HK-2 (cell line): ENCODE measurements at regions not wholly inside any gene's neighbourhood (a gene's known extent, or its start where the extent isn't known, plus 50 kb on each side); places are given as distances from the start of the nearest gene placed in this dataset.

Experiments used
- DNase-seq: peaks from one replicate; pipeline ENCODE4 v3.0.0-alpha.2; 2018; ENCODE audit not compliant: unreplicated experiment

GRCh38 chr2:239629926-239630617, 229.3 kb upstream of the HDAC4 start:
- no peak for DNase-seq

GRCh38 chr2:239626961-239627592, 226.3 kb upstream of the HDAC4 start:
- no peak for DNase-seq

DNA sequence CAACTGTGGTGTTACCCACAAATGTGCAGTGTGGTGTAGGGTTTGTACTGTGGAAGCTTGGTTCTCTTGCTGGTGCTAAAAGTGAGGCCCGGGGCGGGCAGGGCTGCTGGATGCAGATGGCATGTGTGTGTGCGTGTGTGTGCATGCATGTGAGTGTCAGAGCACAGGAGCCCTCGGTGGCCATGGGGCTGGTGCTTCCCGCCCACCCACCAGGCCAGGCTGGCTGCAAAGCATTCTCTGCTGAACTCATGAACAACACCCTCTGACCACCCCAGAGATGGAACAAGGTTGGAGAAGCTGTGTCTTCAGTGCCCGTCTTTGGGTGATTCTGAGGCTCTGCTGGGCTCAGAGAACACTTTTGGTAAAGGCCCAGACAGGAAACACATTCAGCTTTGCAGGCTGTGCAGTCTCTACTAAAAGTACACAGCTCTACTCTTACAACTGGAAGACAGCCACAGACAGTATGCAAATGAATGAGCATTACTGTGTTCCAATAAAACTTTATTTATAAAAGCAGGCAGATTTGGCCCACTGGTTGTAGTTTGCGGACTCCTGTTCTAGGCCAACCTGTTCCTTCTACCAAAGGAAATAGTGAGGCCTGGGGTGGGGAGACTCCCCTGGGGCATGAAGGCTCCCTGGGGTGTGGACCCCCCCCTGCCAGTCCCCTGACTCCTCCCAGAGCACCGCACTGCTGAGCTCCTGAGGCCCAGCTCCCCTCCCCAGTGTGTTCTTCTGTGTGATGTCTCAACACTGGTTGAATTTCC, 225.3 kb upstream of the HDAC4 start:
- no peak for DNase-seq

DNA sequence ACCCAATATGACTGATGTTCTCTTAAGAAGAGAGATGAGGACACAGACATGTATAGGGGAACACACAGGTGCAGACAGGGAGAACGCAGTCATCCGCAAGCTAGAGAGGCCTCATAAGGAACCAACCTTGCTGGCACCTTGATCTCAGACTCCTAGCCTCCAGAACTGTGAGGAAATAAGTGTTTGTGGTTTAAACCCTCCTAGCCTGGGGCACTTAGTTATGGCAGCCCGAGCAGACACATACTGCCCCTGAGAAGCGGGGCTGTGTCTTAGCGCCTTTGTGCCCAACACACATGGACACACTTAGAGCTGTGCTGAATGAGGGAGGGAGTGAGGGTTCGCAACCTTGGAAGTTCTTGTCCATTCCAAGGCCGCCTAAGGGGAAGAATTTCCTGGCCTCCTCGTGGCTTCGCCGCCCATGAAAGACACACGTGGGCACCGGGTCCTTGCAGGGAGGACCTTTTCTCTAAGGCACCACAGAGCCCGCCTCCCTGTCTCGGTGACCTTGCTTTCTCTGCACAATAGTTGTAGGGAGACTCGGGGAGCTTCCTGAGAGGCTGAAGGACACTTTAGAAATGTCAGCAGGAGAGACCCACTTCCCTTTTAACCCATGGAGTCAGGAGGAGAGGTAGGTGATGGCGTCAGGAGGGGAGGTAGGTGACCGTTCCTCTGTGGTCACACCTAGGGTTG, 224.5 kb upstream of the HDAC4 start:
- no peak for DNase-seq

- DNase-seq, result no peak
Measured at GRCh38 chr2:239621611-239622010, 220.8 kb upstream of the HDAC4 start.

DNA sequence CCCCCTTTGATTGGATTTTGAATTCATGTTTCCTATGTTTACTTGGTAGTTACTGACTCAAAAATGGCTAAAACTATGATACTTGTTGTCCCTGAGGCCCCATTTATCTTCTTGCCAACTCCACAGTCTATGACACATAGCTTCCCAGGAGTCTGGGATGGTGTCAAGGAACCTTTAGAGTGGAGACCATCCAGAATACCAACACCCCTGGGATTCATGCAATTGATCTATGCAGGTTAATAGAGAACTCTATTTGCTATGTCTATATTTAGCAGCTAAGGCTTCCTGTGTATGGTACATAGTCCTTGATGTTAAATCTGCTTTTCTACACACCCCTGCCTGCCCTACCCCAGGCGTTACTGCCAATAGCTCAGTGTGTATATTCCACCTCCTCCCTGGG, 218.5 kb upstream of the HDAC4 start:
- no peak for DNase-seq

DNA sequence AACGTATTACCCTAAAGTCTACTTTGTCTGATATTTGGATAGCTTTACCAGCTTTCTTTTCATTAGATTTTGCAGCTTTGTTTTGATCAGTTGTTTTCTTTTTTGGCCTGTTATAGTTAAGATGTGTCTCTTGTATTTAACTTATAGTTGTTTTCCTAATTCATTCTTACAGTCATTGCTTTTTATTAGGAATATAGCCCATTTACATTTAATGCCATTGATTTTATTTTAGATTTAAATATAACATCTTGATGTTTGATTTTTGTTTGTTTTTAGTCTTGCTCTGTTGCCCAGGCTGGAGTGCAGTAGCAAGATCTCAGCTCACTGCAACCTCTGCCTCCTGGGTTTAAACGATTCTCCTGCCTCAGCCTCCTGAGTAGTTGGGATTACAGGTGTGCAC, 215.9 kb upstream of the HDAC4 start:
- DNase-seq, result no peak

DNA sequence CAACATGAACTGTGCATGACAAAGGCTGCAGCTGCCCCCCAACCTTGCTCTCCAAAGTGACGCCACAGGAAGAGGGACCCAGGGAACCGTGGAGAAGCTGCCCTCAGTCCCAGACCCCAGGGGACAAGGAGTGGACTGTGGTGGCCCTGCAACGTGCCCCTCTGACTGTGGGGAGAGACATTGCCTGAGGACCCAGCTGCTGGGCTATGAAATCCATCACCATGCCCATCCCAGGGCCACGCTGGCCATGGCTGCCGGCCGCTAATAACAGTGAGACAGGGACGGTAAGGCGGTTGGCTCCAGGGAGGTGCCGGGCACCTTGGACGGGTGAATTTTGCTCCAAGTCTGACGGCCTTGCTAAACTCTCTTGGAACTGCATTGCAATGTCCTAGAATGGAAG, 211.3 kb upstream of the HDAC4 start:
- DNase-seq, result no peak

GRCh38 chr2:239611222-239611795, 210.5 kb upstream of the HDAC4 start:
- DNase-seq, result no peak

DNA sequence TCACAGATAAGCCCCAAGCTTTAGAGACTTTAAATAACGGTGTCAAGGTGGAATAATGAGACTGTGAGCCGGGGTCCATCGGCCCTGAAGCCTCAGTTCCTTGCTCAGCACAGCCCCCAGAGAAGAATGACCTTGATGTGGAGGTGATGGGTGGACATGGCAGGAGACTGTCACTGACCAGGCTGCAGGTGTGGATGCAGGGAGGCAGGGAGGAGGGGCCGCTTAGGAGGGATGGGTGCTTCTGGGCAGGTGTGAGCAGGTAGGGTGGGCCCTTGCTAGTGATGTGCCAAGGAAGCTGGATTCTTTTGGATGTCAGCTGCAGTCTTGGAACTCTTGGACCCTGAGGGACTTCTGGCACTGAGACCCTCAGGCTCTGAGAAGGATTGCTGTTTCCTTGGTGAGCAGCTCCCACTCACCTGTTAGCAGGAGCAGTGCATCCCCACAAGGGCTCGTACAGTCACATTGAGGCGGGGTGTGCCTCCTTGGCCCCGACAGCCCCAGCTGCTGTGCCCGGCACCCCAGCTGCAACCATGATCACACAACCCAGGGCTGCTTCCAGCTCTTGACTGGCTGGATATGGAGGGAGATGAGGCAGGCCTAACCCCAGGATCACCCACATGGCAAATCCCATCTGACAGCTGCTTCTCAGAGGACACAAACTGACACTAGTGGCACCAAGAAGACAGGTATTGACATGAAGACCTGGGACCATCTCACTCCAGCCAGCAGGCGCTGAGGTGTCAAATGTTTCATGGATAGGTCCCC, 209.8 kb upstream of the HDAC4 start:
- no peak for DNase-seq

DNA sequence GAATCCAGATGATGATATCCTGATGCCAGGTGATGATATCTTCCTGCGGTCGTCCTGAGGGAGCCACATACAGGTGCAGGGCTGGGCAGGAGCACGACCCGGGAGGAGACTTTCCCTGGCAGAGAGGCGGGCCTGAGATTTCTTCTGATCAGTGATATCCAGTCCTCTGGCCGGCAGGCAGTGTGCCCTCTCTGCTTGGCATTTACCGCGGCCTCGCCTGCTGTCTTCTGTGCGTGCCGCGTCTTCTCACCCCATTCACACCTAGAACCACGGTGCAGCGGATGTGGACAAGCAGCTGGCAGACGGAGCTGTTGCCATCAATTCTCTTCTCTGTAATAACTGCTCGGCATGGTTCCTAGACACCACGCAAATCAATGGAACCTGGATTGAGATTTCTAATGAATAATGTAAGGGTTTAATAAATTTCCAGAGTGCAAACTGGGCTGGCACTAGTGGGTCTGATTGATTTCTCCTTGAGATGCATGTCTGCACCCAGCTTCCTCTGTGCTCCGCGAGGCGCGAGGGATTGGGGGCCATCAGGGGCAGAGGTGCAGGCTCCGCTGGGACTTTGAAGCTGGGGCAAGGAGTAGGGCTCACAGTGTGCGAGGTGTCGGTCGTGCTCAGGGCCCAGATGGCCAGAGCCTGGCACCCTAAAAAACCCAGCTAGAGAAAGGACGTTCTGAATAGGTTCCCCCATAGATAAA, 208.9 kb upstream of the HDAC4 start:
- no peak for DNase-seq

DNA sequence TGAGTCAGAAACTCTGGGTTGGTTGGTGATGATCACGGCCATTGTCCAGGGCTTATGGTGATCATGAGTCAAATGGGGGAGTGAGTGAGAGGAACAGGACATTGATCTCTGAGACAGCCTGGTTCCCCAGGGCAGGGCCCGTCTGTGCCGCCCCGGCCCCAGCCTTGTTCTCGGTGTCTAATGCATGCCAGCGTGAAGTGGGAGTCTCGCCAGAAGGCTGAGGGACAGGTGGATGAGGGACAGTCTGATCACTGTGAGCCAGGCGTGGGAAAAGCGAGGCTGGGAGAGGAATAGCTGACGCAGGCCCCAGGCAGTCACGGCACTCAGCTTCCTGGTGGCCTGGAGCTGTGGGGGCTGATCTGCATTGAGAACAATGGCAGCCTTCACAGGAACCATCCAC, 208.3 kb upstream of the HDAC4 start:
- no peak for DNase-seq

GRCh38 chr2:239608723-239609122, 207.9 kb upstream of the HDAC4 start:
- no peak for DNase-seq

DNA sequence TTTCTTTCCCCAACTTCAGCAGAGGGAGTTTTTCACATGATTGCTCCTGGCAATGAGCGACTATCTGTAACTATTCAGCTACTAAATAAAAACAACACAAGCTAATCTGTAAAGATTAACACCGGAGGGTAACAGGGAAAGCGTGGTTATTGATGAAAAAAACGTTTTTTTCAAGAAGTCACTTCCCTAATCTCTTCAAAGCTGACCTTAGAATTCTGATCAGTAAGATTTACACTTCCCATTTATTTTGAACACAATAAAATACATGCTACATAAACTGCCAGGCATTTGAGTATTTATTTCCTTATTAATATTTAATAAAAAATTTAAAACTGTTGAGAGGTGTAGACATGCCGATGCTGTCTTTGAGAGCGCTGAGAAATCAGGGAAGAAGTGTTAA, 207.4 kb upstream of the HDAC4 start:
- no peak for DNase-seq

DNA sequence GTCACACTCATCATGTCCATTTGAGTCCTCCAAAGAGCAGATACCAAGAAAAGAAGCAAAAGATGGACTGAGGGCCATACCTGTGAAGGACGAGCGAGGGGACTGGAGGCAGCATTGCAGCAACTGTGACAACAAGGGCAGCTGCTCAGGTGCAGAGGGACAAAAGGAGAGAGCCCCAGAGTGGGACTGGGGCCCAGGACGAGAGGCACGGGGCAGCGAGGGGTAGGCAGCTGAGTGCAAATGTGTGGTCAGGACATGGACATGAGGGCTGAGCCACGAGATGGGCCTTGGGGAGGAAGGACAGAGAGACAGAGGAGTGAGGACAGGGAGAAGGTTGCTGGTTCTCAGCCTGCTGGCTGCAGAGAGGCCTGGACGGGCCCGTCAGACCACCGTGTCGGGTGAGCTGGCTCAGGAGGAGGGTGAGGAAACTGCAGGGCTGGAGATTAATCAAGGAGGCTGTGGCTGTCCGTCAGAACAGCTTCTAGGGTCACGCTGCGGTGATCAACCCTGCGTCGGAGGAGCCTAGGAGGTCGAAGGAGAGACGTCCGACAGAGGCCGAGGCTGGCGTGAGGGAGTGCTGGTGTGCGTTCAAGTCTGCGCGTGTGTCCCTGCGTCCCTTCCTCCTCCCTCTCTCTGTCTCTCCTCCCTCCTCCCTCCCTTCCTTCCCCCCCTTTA, 206.8 kb upstream of the HDAC4 start:
- no peak for DNase-seq

DNA sequence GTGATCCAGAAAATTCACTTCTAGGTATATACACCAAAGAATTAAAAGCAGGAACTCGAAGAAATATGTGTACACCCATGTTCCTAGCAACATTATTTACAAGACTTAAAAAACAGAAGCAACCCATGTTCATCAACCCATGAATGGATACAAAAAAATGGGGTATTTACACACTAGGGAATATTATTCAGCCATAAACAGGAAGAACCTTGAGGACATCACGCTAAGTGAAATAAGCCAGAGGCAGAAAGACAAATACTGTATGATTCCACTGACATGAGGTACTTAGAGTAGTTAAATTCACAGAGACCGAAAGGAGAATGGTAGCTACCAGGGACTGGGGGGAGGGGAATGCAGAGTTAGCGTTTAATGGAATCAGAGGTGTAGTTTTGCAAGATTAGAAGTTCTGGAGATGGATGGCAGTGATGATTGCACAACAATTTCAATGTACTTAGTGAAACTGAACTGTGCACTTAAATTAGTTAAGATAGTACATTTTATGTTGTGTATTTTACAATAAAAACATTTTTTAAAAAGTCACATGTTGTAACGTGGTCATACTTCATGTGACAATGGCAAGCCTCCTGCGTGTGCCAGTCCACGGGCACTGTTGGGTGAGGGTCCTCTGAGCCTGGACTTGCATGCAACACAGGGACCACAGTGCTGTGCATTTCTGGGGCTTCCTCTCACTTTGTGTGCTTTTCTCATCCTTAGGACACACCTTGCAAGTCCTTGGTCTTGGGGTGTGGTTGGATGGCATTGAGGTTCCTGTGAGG, 206.1 kb upstream of the HDAC4 start:
- DNase-seq, result no peak

- no peak for DNase-seq
Measured at GRCh38 chr2:239605976-239606375, 205.2 kb upstream of the HDAC4 start.

GRCh38 chr2:239605409-239605808, 204.6 kb upstream of the HDAC4 start:
- no peak for DNase-seq

DNA sequence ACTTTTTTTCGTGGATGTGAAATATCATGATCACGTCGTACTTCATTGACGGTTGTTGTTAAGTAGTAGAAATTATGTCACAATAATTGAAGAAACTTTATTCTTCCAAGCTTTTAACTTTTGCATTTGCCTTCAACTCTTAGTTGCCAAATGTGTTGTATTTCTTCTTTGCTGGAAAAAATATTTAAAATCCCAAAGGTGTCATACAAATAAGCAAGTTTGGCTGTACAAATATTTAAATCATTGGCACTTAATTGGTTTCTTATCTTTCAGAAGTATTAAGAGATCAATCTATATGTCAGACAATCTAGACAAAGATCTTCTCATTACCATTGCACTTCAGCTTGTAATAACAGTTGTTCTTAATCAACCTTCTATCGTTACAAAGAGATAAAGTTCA, 204.0 kb upstream of the HDAC4 start:
- no peak for DNase-seq
